ENCODE measurements at regions not wholly inside any gene's neighbourhood (a gene's known extent, or its start where the extent isn't known, plus 50 kb on each side); places are given as distances from the start of the nearest gene placed in this dataset.
A peak's percentile ranks its signal among the peaks of the same experiment; 100 is the strongest.

- TF ChIP-seq CTCF (IDR thresholded peaks at IDR 0.05; ENCODE audit: low read depth, low read length, missing input control), result peak; percentile 59
- no peak for TF ChIP-seq JUND (IDR thresholded peaks at IDR 0.05)
- TF ChIP-seq MAX (IDR thresholded peaks at IDR 0.05), result no peak
- no peak for TF ChIP-seq ATF3 (IDR thresholded peaks at IDR 0.05)
- TF ChIP-seq SP1 (IDR thresholded peaks at IDR 0.05), result no peak
- no peak for TF ChIP-seq REST (IDR thresholded peaks at IDR 0.05)
- no peak for TF ChIP-seq GABPA (IDR thresholded peaks at IDR 0.05 in 1 of 2, conservative IDR thresholded peaks at IDR 0.05 in 1 of 2)
- no peak for TF ChIP-seq EGR1 (IDR thresholded peaks at IDR 0.05; ENCODE audit: low read depth in 2 of 2)
- no peak for TF ChIP-seq HNF4A (conservative IDR thresholded peaks at IDR 0.05)
- TF ChIP-seq RXRA (IDR thresholded peaks at IDR 0.05), result peak in 1 of 2 donors; percentile 31
- TF ChIP-seq ZBTB33 (IDR thresholded peaks at IDR 0.05), result no peak
- TF ChIP-seq YY1 (IDR thresholded peaks at IDR 0.05), result no peak
- peak; percentile 66 to 83 for TF ChIP-seq RAD21 (IDR thresholded peaks at IDR 0.05)
Observed at GRCh38 chr21:36630485-36631206, 68.3 kb upstream of the SIM2 start.

Data from liver (tissue), 3 donors.